T-helper 2 cell (primary cell): ENCODE measurements at regions not wholly inside any gene's neighbourhood (a gene's known extent, or its start where the extent isn't known, plus 50 kb on each side); places are given as distances from the start of the nearest gene placed in this dataset.
"Not testable (repeated sequence)": the region's sequence is repeated elsewhere in the genome, so short reads cannot be mapped to it uniquely, and the experiment has no call there.

Experiments used
- DNase-seq, 5 experiments: peaks; one replicate each; pipeline versions ENCODE4 v3.0.0 to v3.0.0-alpha.2; 2012 to 2022

DNA sequence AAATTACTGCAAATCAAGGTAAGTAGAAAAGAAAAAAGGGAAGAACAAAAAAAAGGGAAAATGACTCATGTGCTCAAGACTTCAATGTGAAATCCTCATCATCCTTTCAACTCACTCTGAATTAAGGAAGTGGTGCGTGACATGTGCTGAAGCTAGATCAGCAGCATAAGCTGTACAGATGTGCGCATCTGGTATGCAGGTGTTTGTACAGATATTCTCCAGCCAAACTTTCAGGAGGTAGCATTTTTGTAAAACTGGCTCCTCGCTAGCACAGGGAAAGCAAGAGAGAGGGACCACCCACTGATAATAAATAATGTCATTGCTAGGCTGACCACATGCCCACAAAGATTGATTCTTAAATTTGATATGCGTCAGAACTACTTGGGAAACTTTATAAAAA is 253.9 kb upstream of the RGMB start:
- no peak for DNase-seq

DNA sequence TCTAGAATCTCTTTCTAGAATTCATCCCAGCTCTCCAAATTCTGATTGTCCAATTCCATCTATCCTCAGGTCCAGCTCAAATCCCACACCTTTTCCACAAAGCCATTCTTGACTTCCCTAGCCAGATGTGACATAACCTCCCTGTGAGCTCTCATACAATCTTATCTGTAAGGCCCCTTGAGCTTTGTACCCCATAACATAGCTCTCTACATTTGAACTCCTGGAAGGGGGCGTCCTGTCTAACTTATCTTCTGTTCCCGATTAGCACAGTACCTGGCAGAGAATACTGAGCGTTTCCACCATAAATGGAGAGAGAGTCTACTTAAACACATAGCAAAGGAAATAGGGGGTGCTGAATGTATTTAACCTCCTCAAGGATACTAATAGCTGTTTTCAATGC is 251.6 kb upstream of the RGMB start:
- DNase-seq: no peak

DNA sequence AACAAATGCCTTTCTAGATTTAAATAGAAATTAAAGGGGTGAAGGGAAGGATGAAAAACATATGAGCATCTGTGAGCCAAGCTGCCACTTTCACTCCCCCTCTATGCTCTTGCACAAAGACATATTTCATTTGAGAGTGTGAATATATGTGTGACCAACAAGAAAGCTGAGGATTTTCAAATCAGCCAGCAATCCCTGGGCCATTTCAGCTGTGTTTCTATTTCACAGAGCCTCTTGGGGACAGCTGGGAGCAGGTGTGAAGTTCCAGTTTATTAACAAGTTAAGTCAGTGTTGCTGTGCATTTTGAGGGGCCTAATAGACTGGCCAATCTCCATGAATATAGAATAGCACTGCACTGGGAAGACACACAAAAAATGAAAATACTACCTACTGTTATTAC is 248.7 kb upstream of the RGMB start:
- no peak for DNase-seq

DNA sequence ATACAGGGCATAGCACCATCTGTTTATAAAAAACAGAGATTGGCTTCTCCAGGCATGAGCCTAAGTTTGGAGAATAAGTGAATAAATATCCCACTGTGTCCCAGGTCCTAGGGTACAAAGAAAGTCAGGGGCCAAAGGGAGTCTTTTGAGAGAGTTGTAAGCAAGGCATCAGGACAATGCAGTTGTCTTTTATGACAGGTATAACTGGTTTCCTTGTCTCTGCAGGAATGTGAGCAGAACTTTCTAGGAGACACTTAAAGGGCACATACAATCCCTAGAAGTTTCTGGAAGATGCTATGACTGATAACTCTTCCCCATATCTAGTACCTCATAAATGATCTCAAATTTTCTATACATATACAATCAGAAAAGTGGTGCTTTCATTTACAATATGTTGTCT is 245.6 kb upstream of the RGMB start:
- DNase-seq: no peak

DNA sequence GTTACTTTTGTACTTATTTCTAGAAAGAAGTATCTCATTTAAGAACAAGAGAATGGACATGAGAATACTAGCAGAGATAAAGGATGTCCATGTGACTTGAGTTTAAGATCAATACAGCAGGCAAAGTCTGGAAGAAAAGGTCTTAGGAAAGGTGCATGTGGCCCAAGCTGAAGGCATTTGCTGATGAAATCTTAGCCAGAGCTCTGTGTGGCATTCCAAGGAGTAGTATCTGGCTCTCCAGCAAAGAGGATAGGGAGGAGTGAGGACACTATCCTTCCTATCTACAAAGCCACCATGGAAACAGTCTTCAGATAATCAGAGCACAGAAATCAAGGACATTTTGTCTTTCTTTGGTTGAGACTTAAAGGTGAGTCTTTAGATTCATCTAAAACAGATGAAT is 244.1 kb upstream of the RGMB start:
- DNase-seq: no peak

DNA sequence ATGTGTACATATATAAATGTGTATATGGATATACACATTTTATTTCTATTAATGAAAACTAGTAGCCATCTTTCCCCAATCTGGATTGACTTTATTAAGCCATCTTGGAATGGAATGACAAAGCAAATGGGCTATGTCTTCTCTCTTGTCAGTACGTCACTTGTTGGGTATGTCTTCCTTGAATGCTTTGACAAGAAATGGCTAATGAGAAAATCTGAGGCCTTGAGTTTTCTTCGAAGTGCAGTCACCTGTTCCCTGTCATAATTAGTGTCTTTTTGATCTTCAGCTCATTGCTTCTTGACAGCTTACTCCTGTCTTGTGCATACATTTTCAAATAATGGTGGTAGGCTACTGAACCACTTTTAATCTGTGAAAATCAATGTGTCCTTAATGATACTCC is 243.2 kb upstream of the RGMB start:
- no peak for DNase-seq

DNA sequence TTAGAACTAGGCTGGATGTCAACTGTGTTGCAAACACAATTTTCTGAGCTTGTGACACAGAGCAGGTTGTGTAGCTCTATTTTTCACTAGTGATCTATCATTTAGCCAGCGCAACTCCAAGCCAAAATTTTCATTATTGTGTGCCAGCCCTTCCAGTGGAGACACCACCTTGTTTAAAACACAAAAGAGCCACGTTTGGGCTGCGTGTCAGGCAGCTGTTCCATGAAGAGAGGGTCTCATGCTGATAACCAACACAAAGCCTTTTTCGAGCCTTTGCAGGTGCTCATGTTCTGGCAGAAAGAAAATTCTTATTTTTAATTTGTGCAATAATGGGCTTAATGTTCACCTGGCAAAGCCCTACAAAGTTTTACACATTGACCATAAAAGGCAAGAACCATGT is 237.6 kb upstream of the RGMB start:
- DNase-seq: no peak

DNA sequence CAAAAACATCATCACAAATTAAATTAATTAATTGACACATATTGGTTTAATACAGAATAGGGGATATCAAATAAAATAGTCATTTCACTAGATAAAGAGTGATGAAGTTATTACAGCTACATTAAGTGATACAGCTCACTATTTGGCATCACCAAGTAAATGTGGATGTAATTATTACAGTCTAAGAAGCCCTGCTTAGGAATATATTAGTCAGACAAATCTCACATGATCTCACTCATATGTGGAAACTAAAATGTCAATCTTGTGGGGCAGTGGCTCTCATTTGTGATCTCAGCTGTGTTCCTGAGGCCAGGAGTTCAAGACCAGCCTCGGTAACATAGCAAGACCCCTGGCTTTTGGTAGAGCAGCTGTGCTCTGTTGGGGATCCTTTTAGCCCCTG is 233.4 kb upstream of the RGMB start:
- no peak for DNase-seq

DNA sequence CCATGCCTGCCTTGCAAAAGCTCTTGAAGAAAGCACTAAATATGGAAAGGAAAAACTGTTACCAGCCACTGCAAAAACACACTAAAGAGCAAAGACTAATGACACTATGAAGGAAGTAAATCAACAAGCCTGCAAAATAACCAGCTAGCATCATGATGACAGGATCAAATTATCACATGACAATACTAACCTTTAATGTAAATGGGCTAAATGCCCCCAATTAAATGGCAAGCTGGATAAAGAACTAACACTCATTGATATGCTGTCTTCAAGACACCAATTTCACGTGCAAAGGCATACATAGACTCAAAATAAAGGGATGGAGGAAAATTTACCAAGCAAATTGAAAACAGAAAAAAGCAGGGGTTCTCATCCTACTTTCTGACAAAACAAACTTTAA is 231.8 kb upstream of the RGMB start:
- no peak for DNase-seq

DNA sequence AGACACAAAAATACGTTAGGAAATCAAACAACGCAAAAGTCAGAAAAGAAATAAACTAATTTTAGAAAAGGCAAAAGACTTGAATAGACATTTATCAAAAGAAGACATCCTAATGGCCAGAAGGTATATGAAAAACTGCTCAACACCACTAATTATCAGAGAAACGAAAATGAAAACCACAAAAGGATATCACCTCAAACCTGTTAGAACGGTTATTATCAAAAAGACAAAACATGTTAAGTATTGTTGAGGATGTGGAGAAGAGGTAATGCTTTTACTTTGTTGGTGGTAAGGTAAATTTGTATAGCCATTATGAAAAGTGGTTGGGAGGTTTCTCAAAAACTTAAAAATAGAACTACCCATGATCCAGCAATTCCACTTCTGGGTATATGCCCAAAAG is 230.0 kb upstream of the RGMB start:
- no peak for DNase-seq

DNA sequence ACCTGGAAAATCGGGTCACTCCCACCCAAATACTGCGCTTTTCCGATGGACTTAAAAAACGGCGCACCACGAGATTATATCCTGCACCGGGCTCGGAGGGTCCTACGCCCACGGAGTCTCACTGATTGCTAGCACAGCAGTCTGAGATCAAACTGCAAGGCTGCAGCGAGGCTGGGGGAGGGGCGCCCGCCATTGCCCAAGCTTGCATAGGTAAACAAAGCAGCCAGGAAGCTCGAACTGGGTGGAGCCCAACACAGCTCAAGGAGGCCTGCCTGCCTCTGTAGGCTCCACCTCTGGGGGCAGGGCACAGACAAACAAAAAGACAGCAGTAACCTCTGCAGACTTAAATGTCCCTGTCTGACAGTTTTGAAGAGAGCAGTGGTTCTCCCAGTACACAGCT is 226.5 kb upstream of the RGMB start:
- DNase-seq: not testable (repeated sequence)

DNA sequence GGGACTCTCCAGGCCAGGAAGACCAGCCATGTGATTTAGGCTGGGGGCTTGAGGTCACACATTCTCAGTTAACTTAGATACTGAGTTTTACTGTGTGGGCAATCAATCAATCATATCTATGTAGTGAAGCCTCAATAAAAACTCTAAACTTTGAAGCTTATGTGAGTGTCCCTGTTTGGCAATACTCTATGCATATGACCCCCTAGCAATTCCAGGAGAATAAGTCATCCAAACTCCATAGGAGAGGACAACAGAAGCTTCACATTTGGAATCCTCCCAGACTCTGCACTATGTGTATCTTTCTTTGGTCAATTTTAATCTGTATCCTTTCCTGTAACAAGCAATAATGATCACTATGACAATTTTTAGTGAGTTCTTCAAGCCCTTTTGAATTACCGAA is 216.8 kb upstream of the RGMB start:
- DNase-seq: no peak

DNA sequence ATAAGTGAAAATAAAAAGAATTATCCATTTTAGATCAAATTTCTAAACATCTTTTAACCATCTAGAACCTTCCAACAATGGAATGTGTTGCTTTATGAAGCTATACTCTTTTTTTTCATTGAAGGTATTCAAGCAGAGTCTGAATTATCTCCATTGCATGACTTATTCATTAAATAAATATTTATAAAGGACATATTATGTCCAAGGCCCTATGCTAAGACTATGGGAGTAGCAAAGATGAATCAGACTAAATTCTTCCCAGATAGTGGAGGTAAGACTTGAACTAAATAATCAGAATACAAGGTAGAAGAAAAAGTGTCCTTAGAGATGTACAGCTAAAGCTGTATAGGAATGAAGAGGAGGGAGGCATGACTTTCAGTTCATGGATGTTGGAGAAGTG is 215.5 kb upstream of the RGMB start:
- DNase-seq: no peak

DNA sequence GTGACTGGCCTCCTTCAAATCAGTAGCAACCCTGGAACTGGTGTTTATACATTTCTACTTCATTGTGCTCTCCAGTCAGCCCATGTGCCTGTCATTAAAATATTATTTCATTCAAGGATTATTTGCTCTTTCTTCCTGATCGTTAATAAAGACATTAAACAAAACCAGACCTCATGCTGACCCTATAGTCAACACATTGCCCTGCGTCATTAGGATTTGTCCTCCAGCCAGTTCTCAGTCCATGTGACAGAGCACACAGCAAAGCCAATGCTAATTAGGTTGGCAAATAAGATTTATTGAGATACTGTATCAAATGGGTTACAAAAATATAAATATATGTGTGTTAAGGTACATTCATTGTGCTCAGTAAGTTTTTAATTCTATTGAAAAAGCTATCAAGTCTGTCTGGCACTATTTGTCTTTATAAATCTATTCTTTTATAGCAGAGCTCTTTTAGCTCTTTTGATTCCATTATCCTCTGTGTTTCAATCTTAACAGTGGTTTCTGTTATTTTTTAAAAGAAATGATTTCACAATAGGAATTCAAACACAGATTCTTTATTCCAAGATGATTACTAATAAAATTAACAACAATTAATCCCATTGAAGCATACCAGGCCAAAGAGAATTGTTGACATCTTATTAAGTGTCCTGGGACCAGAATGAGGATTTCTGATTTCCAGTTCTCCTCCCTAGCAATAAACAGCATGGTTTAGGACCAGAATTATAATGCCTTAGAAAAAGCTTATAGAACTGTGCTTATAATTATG is 209.4 kb upstream of the RGMB start:
- no peak for DNase-seq

DNA sequence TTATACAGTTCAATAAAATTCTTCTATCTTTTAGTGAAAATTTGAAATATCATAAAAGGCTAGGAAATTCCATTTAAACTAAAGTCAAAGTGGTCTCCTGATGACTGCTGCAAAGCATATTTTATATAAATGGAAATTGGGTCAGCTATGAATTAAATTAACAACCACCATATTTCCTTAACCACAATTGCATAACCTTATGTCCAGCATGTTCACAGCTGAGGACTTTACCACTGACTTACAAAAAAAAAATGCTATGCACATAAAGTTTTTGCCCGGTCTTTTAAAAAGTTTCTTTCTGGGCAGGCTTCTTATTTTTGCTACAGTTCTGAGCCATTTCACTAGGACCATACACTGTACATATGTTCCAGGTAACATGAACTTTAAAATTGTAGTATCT is 208.6 kb upstream of the RGMB start:
- no peak for DNase-seq

DNA sequence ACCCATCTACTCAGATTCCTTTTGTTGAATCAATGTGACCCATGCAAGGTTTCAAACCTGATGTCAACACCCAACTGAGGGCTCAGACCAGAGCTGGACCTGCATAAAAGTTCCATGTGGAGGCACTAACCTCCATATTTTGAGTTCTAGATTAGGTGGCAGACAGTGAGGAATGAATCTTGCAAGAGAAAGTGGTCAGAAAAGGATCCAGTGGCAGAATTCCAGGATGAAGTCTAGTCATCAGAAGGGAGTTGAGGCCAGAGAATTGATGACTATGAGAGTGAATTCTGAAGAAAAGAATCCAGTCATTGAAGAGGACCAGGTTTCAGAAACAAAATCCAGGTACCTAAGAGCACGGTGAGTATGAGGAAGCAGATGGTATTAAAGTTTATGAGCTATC is 205.1 kb upstream of the RGMB start:
- no peak for DNase-seq

DNA sequence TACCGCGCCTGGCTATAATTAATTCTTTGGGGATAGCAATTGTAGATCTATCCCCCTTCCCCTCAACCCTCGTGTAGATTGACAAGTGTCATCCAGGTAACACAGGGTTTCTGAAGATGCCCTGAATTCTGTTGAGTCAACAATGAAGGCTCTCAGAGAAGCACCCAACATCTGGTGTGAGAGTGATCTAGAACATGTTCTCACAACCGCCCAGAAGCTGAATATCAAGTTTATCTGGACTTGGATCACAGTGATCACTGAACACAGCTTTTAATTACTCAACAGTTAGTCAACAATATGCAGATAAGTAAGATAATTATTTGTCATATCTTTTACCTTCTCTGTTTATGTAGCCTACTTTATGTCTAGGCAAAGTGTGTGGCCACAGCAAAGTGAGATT is 204.2 kb upstream of the RGMB start:
- DNase-seq: no peak

DNA sequence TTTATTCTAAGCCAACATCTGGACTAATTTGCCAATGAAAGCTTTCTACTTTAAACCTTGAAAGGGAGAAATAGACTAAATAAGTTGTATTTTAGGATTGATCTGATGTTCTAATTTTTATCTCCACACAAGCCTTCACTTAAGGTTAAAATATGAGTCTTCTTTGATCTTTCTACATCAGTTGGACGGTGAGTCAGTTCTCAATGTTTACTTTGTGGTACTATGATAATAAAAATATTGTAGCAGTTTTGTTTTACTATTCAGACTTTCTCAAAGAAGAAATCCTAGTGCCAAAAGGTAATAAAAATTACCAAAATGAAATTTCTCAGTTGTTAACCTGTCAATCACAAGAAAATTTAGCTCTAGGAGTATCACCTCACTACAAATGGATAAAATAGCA is 203.5 kb upstream of the RGMB start:
- DNase-seq: no peak

DNA sequence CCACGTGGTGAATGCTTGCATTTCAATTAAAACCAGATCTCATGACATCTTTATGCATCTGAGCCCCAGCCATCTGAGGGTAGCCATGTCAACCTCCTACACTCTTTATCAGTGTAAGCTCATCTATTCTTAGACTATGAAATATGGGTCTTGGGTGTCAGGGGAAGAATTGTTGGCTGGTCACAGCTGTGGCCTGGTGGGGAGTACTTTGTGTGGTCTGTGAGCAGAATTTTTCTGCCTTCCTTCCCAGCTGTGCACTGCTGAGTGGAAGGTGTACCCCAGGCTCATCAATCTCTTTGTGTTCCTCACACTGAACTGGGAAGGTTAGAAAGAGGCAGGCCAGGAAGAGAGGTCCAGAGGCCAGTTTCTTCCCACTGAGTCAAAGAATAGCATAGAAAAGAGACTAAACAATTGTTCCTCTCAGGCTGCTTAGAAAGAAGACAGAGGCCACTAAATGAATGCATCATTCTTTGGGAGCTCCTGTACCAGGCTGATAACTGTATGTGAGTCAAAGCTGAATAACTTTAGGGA is 202.7 kb upstream of the RGMB start:
- no peak for DNase-seq

DNA sequence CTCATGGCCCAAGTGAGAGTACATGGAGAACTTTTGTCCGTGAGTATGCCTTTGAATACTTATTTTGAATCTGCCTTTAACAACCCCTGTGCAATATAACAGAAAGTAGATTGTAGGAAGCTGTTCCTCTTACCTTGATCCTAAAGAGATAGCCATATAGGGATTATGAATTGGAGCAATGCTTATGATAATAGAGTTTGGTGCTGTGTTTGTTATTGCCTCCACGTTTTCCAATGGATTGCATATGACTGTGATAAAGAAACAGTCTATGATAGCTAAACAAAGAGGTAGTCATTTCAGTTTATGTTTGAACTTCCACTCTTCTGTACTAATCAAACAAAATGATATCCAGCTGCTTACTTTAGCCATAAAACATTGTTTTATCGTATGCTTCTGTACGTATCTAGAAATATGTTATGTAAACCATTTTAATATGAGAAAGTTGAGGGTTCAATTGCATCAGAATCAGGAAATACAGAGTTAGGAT is 199.6 kb upstream of the RGMB start:
- no peak for DNase-seq

DNA sequence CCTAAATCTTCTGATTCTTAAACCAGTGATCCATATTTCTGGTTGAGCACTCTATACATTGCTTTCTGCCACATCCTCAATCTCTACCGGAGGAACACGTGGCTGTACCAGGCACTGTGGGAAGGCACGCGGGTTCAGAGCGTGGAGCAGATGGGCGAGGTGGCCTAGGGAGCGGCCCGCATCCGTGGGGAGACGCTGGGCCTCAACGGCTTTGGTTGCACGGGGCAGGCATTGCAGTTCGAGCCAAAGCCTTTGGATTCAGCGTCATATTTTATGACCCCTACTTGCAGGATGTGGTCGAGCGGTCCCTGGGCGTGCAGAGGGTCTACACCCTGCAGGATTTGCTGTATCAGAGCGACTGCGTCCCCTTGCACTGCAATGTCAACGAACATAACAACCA is 197.2 kb upstream of the RGMB start:
- DNase-seq: no peak

DNA sequence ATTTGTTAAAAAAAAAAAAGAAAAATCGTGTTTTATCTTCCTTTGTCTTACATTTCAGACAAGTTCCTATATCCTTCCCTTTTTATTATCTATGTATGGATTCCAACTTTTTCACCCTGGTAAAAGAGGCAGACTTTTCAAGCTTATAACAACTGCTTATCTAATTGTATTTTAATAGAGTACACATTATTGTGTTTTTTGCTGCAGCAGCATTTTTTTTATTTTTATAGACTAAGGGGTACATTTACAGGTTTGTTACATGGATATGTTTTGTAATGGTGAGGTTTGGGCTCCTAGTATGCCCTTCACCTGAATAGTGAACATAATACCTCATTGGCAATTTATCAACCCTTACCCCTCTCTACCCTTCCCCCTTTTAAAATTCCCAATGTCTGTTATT is 195.0 kb upstream of the RGMB start:
- DNase-seq: no peak

DNA sequence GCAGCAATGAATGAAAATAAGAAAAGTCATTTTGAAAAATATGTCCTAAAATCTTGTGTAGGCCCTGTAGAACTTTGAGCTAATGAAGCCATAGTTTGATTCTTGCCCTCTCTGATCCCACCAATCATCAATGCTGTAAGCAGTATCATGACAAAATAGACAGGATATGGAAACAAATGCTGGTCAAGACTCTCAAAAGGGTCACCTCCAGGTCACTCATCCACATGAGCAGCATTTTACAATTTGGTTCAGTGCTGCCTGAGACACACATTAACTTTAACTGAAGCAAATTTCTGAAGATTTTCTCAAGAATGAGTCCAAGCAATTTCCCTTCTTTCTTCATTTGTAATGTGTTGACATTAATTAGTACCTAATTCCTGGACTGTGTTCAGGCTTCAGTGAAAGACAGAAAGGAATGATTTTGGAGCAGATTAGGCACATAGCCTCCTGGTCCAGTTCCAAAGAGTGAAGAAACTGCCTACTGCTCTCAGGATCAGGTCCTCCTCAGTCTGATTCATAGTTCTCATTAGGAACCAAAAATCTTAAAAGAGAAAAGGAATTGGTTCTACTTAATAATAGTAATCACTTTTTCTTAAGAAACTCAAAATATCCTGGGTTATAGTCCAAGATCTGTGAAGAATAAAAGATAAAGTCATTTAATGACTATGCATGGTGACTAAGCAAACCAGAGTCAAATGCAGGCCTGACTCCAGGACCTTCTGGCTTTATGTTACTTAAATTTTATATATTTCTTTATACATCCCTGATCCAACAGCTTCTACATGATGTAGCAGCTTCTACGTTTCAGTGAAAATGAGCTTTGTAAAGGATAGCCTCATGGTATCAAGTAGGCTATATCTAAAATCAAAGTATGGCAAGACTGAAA is 192.1 kb upstream of the RGMB start:
- no peak for DNase-seq

DNA sequence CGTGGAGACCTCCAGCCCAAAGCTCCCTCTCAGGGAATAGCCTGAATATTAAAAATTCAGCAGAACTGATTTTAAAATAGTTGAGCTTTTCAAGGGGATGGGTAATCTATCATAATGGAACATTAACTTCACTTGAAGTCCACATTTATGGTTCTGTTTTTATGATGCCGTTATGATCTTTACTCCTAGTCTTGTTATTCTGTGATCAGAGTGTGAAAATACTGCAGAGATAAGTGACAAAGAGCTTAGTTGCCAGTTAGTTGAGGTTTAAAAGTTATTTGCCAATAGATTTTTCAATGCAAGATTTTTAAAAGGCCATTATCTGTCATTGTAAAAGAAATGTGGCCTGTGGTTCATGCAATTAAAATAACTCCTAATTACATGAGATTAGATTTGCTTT is 189.9 kb upstream of the RGMB start:
- no peak for DNase-seq
